Activated CD8-positive, alpha-beta T cell treated with anti-CD3 and anti-CD28 coated beads, Interleukin-2, amount 10 ng/mL, durations not matched to agents 7 days and 5 days (primary cell): ENCODE measurements at regions not wholly inside any gene's neighbourhood (a gene's known extent, or its start where the extent isn't known, plus 50 kb on each side); places are given as distances from the start of the nearest gene placed in this dataset.

Experiments used
- ATAC-seq: fragments of 150-1000 bp; cut with Tn5 transposase; one replicate; pipeline ENCODE4 v1.10.0; 2021; ENCODE audit warnings: moderate library complexity
- CTCF ChIA-PET: fragments of 350-600 bp; sonication (Branson Sonifier 250); formaldehyde crosslinking; loops from one replicate; lab custom pipeline; 2021; ENCODE audit warnings: antibody characterized with exemption; lab: Charles Lee
- POLR2A ChIA-PET: fragments of 350-600 bp; sonication (Branson Sonifier 250); formaldehyde crosslinking; loops from one replicate; lab custom pipeline; 2021; ENCODE audit warnings: antibody characterized with exemption; lab: Charles Lee
- DNase-seq: peaks from one replicate; pipeline ENCODE4 v3.0.0-alpha.2; 2020
- H3K27ac Mint-ChIP-seq: one replicate; pipeline ENCODE4 v1.8.0; 2021; ENCODE audit warnings: mild to moderate bottlenecking, mixed read lengths
- H3K27me3 Mint-ChIP-seq: one replicate; pipeline ENCODE4 v1.8.0; 2021; ENCODE audit warnings: low read depth, mixed read lengths
- H3K36me3 Mint-ChIP-seq: one replicate; pipeline ENCODE4 v1.8.0; 2021; ENCODE audit warnings: low read depth, mixed read lengths
- H3K4me1 Mint-ChIP-seq: one replicate; pipeline ENCODE4 v1.8.0; 2021; ENCODE audit warnings: low read depth, mixed read lengths
- H3K4me3 Mint-ChIP-seq: one replicate; pipeline ENCODE4 v1.8.0; 2021; ENCODE audit warnings: mild to moderate bottlenecking, mixed read lengths
- H3K9me3 Mint-ChIP-seq: one replicate; pipeline ENCODE4 v1.8.0; 2022; ENCODE audit warnings: mixed read lengths; ENCODE audit not compliant: insufficient read depth

DNA sequence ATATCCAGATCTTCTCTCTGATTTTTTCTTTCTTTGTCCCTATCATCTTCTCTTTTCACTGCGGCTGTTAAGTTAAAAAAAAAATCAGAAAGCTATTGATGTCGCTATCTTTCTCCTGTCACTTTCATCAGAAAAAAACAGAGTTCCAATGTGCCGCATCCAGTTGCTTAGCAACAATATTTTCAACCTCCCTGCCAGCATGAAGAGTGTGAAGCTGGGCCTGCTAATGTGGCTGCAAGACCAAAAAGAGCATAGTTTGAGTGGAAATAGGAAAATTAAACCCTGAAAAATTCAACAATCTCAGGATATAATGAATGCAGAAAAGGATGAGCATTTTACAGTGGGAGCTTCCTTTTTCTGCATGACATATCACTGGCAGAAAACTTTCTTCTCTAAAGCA is 1025.4 kb upstream of the LRFN5 start:
- ChIA-PET CTCF (no interaction called here), POLR2A (no interaction called here)
- H3K27ac Mint-ChIP-seq = no peak overlapping the region
- DNase-seq (no peak), ATAC-seq (no peak)
- no peak overlapping the region for H3K4me3 Mint-ChIP-seq
- H3K36me3 Mint-ChIP-seq = no peaks in the 10 kb centered on the region
- no peaks in the 10 kb centered on the region for H3K4me1 Mint-ChIP-seq
- H3K27me3 Mint-ChIP-seq = no peaks in the 10 kb centered on the region
- H3K9me3 Mint-ChIP-seq = no peaks in the 10 kb centered on the region

- DNase-seq (no peak), ATAC-seq (no peak)
- no peaks in the 10 kb centered on the region for H3K27me3 Mint-ChIP-seq
- H3K4me1 Mint-ChIP-seq = no peaks in the 10 kb centered on the region
- H3K27ac Mint-ChIP-seq = no peak overlapping the region
- no peak overlapping the region for H3K4me3 Mint-ChIP-seq
- ChIA-PET CTCF (interaction anchor here (1.0 kb wide), 1 partner anchor 23 kb away, joined by 3 read pairs; no protein-coding TSS in a partner anchor), POLR2A (no interaction called here)
- no peaks in the 10 kb centered on the region for H3K36me3 Mint-ChIP-seq
- peaks cover 6% of the 10 kb centered on the region for H3K9me3 Mint-ChIP-seq
Observed at GRCh38 chr14:40576880-40577478, 1029.7 kb upstream of the LRFN5 start.

GRCh38 chr14:40574780-40575179 is 1031.9 kb upstream of the LRFN5 start:
- Mint-ChIP-seq H3K9me3 (peaks cover 6% of the 10 kb centered on the region), H3K27ac (no peak overlapping the region), H3K27me3 (no peaks in the 10 kb centered on the region), H3K36me3 (no peaks in the 10 kb centered on the region), H3K4me1 (no peaks in the 10 kb centered on the region), H3K4me3 (no peak overlapping the region)
- ChIA-PET POLR2A (no interaction called here), CTCF (no interaction called here)
- no peak for DNase-seq
- no peak for ATAC-seq

- ChIA-PET CTCF (no interaction called here), POLR2A (no interaction called here)
- no peaks in the 10 kb centered on the region for H3K4me1 Mint-ChIP-seq
Observed at GRCh38 chr14:40525314-40525713, 1081.4 kb upstream of the LRFN5 start.

GRCh38 chr14:40523123-40523522 is 1083.6 kb upstream of the LRFN5 start:
- Mint-ChIP-seq H3K4me3 (no peak overlapping the region), H3K27me3 (no peaks in the 10 kb centered on the region), H3K36me3 (no peaks in the 10 kb centered on the region), H3K9me3 (peaks cover 3% of the 10 kb centered on the region), H3K27ac (no peak overlapping the region), H3K4me1 (no peaks in the 10 kb centered on the region)
- ATAC-seq (no peak), DNase-seq (no peak)
- ChIA-PET CTCF (no interaction called here), POLR2A (no interaction called here)

More at GRCh38 chr14:40525314-40525713, 1081.4 kb upstream of the LRFN5 start:
- DNase-seq (no peak), ATAC-seq (no peak)
- no peaks in the 10 kb centered on the region for H3K27me3 Mint-ChIP-seq
- H3K27ac Mint-ChIP-seq = no peak overlapping the region
- peaks cover 9% of the 10 kb centered on the region for H3K9me3 Mint-ChIP-seq
- H3K36me3 Mint-ChIP-seq = no peaks in the 10 kb centered on the region
- H3K4me3 Mint-ChIP-seq = no peak overlapping the region

DNA sequence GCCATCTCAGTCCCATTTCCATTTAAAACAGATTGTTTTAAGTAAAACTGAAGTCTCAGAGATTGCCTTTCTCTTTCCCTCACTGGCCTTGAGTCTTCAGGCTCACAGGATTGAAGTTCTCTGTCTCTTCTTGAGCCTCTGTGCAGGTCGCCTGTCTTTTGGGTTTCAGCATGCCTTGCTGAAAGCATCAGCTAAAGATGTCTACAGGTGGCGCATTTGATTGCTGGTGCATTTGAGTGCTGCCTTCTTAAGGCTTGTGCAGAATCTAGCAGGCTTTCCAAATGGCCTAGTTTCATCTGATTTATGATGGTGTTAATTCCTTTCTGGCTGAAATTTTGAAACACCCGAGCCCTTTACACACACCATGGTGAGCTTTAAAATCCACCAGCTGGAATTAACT is 1062.2 kb upstream of the FBXO33 start:
- H3K27me3 Mint-ChIP-seq = no peaks in the 10 kb centered on the region
- ChIA-PET POLR2A (no interaction called here), CTCF (no interaction called here)
- ATAC-seq = no peak
- H3K36me3 Mint-ChIP-seq = no peaks in the 10 kb centered on the region
- H3K27ac Mint-ChIP-seq = no peak overlapping the region
- no peak for DNase-seq
- peaks cover 2% of the 10 kb centered on the region for H3K9me3 Mint-ChIP-seq
- H3K4me1 Mint-ChIP-seq = no peaks in the 10 kb centered on the region
- H3K4me3 Mint-ChIP-seq = no peak overlapping the region

DNA sequence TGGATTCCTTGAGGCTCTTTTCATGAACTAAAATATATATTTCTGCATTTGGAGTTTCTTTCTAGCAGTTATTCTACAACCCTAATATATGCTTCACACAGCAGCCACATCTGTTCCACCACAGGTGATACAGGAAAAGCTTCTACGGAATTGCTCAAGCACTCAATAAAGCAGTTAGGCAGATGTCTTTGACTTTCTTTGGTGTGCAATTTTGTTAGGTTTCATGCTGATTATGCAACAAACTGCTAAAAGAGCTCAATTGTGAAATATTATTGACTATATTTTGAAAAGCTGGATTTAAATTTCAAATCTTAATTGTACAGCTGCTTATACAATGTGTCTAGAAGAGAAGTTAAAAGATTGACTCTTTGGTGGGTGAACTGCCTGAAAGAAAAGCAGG is 1055.6 kb upstream of the FBXO33 start:
- POLR2A ChIA-PET = no interaction called here
- no peak overlapping the region for H3K4me3 Mint-ChIP-seq

DNA sequence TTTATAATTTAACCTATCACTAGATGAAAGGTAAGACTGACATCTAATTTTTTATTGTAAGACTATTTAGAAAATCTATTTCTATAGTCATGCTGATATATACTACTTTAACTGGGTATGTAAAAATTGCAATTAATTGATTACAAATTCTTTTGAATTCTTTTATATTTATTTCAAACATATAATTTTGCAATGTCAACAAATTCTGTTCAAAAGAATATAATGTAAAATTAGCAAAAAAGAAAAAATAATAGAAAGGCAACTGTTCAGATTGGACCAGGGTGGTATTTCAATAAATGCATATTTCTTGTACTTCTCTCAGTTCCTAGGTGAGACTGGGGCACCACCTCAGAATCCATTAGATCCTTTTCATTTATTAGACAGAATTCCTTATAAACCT is 1053.5 kb upstream of the FBXO33 start:
- no peak overlapping the region for H3K27ac Mint-ChIP-seq
- ChIA-PET POLR2A (no interaction called here), CTCF (no interaction called here)
- DNase-seq (no peak), ATAC-seq (no peak)
- H3K27me3 Mint-ChIP-seq = no peaks in the 10 kb centered on the region
- no peaks in the 10 kb centered on the region for H3K4me1 Mint-ChIP-seq
- H3K9me3 Mint-ChIP-seq = no peaks in the 10 kb centered on the region
- H3K4me3 Mint-ChIP-seq = no peak overlapping the region
- no peaks in the 10 kb centered on the region for H3K36me3 Mint-ChIP-seq

More for the DNA sequence above, 1055.6 kb upstream of the FBXO33 start:
- H3K4me1 Mint-ChIP-seq = no peaks in the 10 kb centered on the region
- no peaks in the 10 kb centered on the region for H3K36me3 Mint-ChIP-seq
- H3K27me3 Mint-ChIP-seq = no peaks in the 10 kb centered on the region
- ATAC-seq (no peak), DNase-seq (no peak)
- no peak overlapping the region for H3K27ac Mint-ChIP-seq
- no peaks in the 10 kb centered on the region for H3K9me3 Mint-ChIP-seq
- CTCF ChIA-PET = no interaction called here

- peaks cover 35% of the 10 kb centered on the region for H3K9me3 Mint-ChIP-seq
- no peaks in the 10 kb centered on the region for H3K36me3 Mint-ChIP-seq
- ATAC-seq = no peak
- CTCF ChIA-PET = no interaction called here
- no peak overlapping the region for H3K4me3 Mint-ChIP-seq
- H3K27me3 Mint-ChIP-seq = no peaks in the 10 kb centered on the region
- POLR2A ChIA-PET = no interaction called here
- no peak for DNase-seq
- no peak overlapping the region for H3K27ac Mint-ChIP-seq
- no peaks in the 10 kb centered on the region for H3K4me1 Mint-ChIP-seq
Observed at GRCh38 chr14:40476005-40476404, 1043.8 kb upstream of the FBXO33 start.

GRCh38 chr14:40467969-40468368 is 1035.7 kb upstream of the FBXO33 start:
- ChIA-PET CTCF (no interaction called here), POLR2A (no interaction called here)
- no peaks in the 10 kb centered on the region for H3K27me3 Mint-ChIP-seq
- H3K4me3 Mint-ChIP-seq = no peak overlapping the region
- ATAC-seq (no peak), DNase-seq (no peak)
- H3K4me1 Mint-ChIP-seq = no peaks in the 10 kb centered on the region
- H3K36me3 Mint-ChIP-seq = no peaks in the 10 kb centered on the region
- no peak overlapping the region for H3K27ac Mint-ChIP-seq
- peaks cover 34% of the 10 kb centered on the region for H3K9me3 Mint-ChIP-seq

DNA sequence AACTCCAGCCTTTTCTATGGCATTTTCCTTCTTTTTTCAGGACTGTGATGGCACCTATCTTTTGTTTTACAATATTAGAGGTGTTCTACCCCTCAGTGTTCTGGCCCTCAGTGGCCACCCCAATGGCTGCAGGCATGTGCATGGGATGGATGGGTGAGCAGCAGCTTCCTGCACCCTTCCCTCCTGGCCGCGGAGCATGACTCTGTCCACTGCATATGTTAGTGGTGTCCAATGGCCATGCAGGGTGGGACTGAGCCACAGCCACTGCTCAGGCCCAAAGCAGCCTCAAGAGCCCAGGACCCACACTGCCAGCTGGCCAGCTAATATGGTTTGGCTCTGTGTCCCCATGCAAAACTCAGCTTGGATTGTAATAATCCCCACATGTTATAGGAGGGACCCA is 1032.3 kb upstream of the FBXO33 start:
- CTCF ChIA-PET = no interaction called here
- POLR2A ChIA-PET = no interaction called here
- ATAC-seq (no peak), DNase-seq (no peak)
- Mint-ChIP-seq H3K36me3 (no peaks in the 10 kb centered on the region), H3K4me1 (no peaks in the 10 kb centered on the region), H3K27ac (no peak overlapping the region), H3K9me3 (peaks cover 18% of the 10 kb centered on the region), H3K27me3 (no peaks in the 10 kb centered on the region), H3K4me3 (no peak overlapping the region)

DNA sequence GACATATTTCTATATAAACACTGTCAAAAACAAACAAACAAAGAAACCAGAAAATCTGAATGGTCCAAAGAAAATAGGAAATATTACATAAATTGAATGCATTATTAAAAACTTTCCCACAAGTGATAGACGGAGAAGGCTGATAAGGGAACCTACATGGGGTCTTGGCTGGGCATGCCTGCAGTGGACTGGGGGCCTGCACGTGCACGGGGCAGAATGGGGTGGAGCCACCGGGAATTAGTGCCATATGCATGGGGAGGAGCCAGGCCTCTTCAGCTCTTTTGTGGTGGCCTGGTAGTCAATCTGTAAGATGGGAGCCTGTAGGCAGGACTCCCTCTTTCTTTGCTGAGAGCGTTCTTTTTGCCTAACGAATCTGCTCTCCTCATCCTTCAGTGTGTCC is 1031.7 kb upstream of the FBXO33 start:
- Mint-ChIP-seq H3K9me3 (peaks cover 15% of the 10 kb centered on the region), H3K36me3 (no peaks in the 10 kb centered on the region), H3K4me1 (no peaks in the 10 kb centered on the region), H3K27ac (no peak overlapping the region), H3K27me3 (no peaks in the 10 kb centered on the region), H3K4me3 (no peak overlapping the region)
- ChIA-PET CTCF (no interaction called here), POLR2A (no interaction called here)
- DNase-seq (no peak), ATAC-seq (no peak)

DNA sequence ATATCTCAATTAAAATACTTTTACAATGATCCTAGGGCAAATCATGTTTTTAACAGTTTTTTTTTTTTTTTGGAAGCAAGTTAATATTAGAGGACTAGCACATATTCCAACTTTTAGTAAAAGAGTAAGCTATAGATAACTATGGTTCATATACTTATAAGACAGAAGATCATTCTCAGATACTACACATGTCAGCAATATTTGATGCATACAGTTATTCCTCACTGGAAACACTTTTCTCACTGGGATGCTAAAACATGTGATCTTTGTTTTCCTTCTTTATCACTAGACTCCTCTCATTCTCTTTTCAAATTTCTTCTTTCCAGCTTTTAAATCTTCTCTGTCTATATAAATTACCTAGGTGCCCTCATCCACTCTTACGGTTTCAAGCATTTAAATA is 1020.4 kb upstream of the FBXO33 start:
- H3K27me3 Mint-ChIP-seq = no peaks in the 10 kb centered on the region
- no peak overlapping the region for H3K4me3 Mint-ChIP-seq
- no peaks in the 10 kb centered on the region for H3K4me1 Mint-ChIP-seq
- no peak overlapping the region for H3K27ac Mint-ChIP-seq
- H3K9me3 Mint-ChIP-seq = peaks cover 3% of the 10 kb centered on the region
- CTCF ChIA-PET = no interaction called here
- POLR2A ChIA-PET = no interaction called here
- H3K36me3 Mint-ChIP-seq = no peaks in the 10 kb centered on the region
- DNase-seq (no peak), ATAC-seq (no peak)
